CD4-positive, CD25-positive, alpha-beta regulatory T cell (primary cell): ENCODE measurements at regions not wholly inside any gene's neighbourhood (a gene's known extent, or its start where the extent isn't known, plus 50 kb on each side); places are given as distances from the start of the nearest gene placed in this dataset.

ENCODE experiments used
- ATAC-seq, 2 donors: fragments of 150-1000 bp; cut with Tn5 transposase; one replicate each; pipeline ENCODE4 v1.10.0; 2021; ENCODE audit warnings: low read depth in 2 of 2, moderate number of reproducible peaks in 2 of 2, moderate library complexity in 1 of 2
- DNase-seq, 3 donors: peaks; one replicate each; pipeline versions ENCODE4 v3.0.0 to v3.0.0-alpha.2; 2012 to 2022; ENCODE audit warnings: mixed read lengths in 1 of 3
- H3K27ac ChIP-seq: one replicate; pipeline ENCODE4 v1.7.0; 2013; ENCODE audit warnings: mild to moderate bottlenecking, low read length; ENCODE audit not compliant: insufficient read depth, poor library complexity, severe bottlenecking
- H3K27me3 ChIP-seq: one replicate; pipeline ENCODE4 v1.7.0; 2013; ENCODE audit warnings: low read length; ENCODE audit not compliant: control insufficient read depth, insufficient read depth
- H3K36me3 ChIP-seq: one replicate; pipeline ENCODE4 v1.7.0; 2013; ENCODE audit warnings: mild to moderate bottlenecking, low read length, moderate library complexity; ENCODE audit not compliant: control insufficient read depth, insufficient read depth
- H3K4me1 ChIP-seq: 2 replicates; pipeline ENCODE4 v1.7.0; 2013; ENCODE audit warnings: mild to moderate bottlenecking, low read length; ENCODE audit not compliant: insufficient read depth, control insufficient read depth, poor library complexity, severe bottlenecking
- H3K4me3 ChIP-seq: one replicate; pipeline ENCODE4 v1.7.0; 2013; ENCODE audit warnings: low read depth, mild to moderate bottlenecking, low read length, moderate library complexity
- H3K9me3 ChIP-seq, 2 experiments: 1 replicate in 1 of 2; 2 replicates in 1 of 2; pipeline ENCODE4 v1.7.0; 2013; ENCODE audit warnings: low read length in 2 of 2, mild to moderate bottlenecking in 1 of 2, moderate library complexity in 1 of 2; ENCODE audit not compliant: control insufficient read depth in 2 of 2
- H3K27ac Mint-ChIP-seq, 3 donors: one replicate each; pipeline ENCODE4 v1.8.0; 2020 to 2022; ENCODE audit warnings: mild to moderate bottlenecking in 3 of 3, mixed read lengths in 3 of 3, moderate library complexity in 2 of 3
- H3K27me3 Mint-ChIP-seq: one replicate; pipeline ENCODE4 v1.8.0; 2022; ENCODE audit warnings: mild to moderate bottlenecking, mixed read lengths
- H3K36me3 Mint-ChIP-seq: one replicate; pipeline ENCODE4 v1.8.0; 2020; ENCODE audit warnings: mixed read lengths
- H3K4me1 Mint-ChIP-seq, 4 donors: one replicate each; pipeline ENCODE4 v1.8.0; 2020 to 2022; ENCODE audit warnings: mixed read lengths in 4 of 4, mild to moderate bottlenecking in 1 of 4
- H3K4me3 Mint-ChIP-seq, 4 donors: one replicate each; pipeline ENCODE4 v1.8.0; 2020 to 2022; ENCODE audit warnings: mild to moderate bottlenecking in 4 of 4, mixed read lengths in 4 of 4, moderate library complexity in 3 of 4
- H3K9me3 Mint-ChIP-seq, 7 donors: one replicate each; pipeline ENCODE4 v1.8.0; 2020 to 2022; ENCODE audit warnings: mixed read lengths in 7 of 7, mild to moderate bottlenecking in 3 of 7, moderate library complexity in 2 of 7

GRCh38 chr2:180705551-180705950, 274.9 kb upstream of the UBE2E3 start:
- DNase-seq: no peak
- Mint-ChIP-seq H3K4me3 (no peak overlapping the region), H3K4me1 (no peaks in the 10 kb centered on the region), H3K36me3 (no peaks in the 10 kb centered on the region), H3K9me3 (peaks cover 0 to 3% (median 0%) of the 10 kb centered on the region in 7 donors), H3K27me3 (no peaks in the 10 kb centered on the region), H3K27ac (no peak overlapping the region)
- no peak for ATAC-seq
- no peaks in the 10 kb centered on the region for H3K27me3 ChIP-seq
- no peaks in the 10 kb centered on the region for H3K9me3 ChIP-seq
- no peak overlapping the region for H3K4me3 ChIP-seq
- H3K36me3 ChIP-seq: no peaks in the 10 kb centered on the region
- no peaks in the 10 kb centered on the region for H3K4me1 ChIP-seq
- H3K27ac ChIP-seq: no peak overlapping the region

- Mint-ChIP-seq H3K4me3 (no peak overlapping the region), H3K4me1 (no peaks in the 10 kb centered on the region), H3K36me3 (no peaks in the 10 kb centered on the region), H3K27ac (no peak overlapping the region), H3K27me3 (no peaks in the 10 kb centered on the region), H3K9me3 (peaks cover 0 to 3% (median 0%) of the 10 kb centered on the region in 7 donors)
- DNase-seq (no peak), ATAC-seq (no peak)
- Histone ChIP-seq H3K4me1 (no peaks in the 10 kb centered on the region), H3K9me3 (no peaks in the 10 kb centered on the region), H3K27ac (no peak overlapping the region), H3K27me3 (no peaks in the 10 kb centered on the region), H3K4me3 (no peak overlapping the region), H3K36me3 (no peaks in the 10 kb centered on the region)
These were observed 275.3 kb upstream of the UBE2E3 start for GRCh38 chr2:180705122-180705521.

- no peak overlapping the region for H3K4me3 Mint-ChIP-seq
- Histone ChIP-seq H3K9me3 (no peaks in the 10 kb centered on the region), H3K4me3 (no peak overlapping the region), H3K4me1 (no peaks in the 10 kb centered on the region), H3K27me3 (no peaks in the 10 kb centered on the region), H3K36me3 (no peaks in the 10 kb centered on the region), H3K27ac (no peak overlapping the region)
- no peaks in the 10 kb centered on the region for H3K9me3 Mint-ChIP-seq
- no peaks in the 10 kb centered on the region for H3K36me3 Mint-ChIP-seq
- H3K27me3 Mint-ChIP-seq: no peaks in the 10 kb centered on the region
- ATAC-seq: peak in 1 of 2 donors; percentile 12
- DNase-seq: no peak
- H3K4me1 Mint-ChIP-seq: no peaks in the 10 kb centered on the region
- no peak overlapping the region for H3K27ac Mint-ChIP-seq
These were observed 280.6 kb upstream of the UBE2E3 start for GRCh38 chr2:180699657-180700361.

GRCh38 chr2:180698668-180699067, 281.7 kb upstream of the UBE2E3 start:
- H3K4me3 ChIP-seq: no peak overlapping the region
- DNase-seq (no peak), ATAC-seq (peak in 1 of 2 donors; percentile 31)
- H3K4me1 ChIP-seq: no peaks in the 10 kb centered on the region
- Mint-ChIP-seq H3K9me3 (no peaks in the 10 kb centered on the region), H3K4me3 (no peak overlapping the region), H3K27me3 (no peaks in the 10 kb centered on the region), H3K4me1 (no peaks in the 10 kb centered on the region), H3K36me3 (no peaks in the 10 kb centered on the region), H3K27ac (no peak overlapping the region)
- H3K27me3 ChIP-seq: no peaks in the 10 kb centered on the region
- H3K36me3 ChIP-seq: no peaks in the 10 kb centered on the region
- H3K9me3 ChIP-seq: no peaks in the 10 kb centered on the region
- no peak overlapping the region for H3K27ac ChIP-seq

- Mint-ChIP-seq H3K4me1 (no peaks in the 10 kb centered on the region), H3K9me3 (no peaks in the 10 kb centered on the region), H3K4me3 (no peak overlapping the region)
These were observed 284.6 kb upstream of the UBE2E3 start for GRCh38 chr2:180695586-180696401.

GRCh38 chr2:180694445-180695421, 285.7 kb upstream of the UBE2E3 start:
- Histone ChIP-seq H3K9me3 (no peaks in the 10 kb centered on the region), H3K4me1 (no peaks in the 10 kb centered on the region), H3K27me3 (no peaks in the 10 kb centered on the region), H3K4me3 (no peak overlapping the region), H3K27ac (no peak overlapping the region), H3K36me3 (no peaks in the 10 kb centered on the region)
- Mint-ChIP-seq H3K4me1 (no peaks in the 10 kb centered on the region), H3K4me3 (no peak overlapping the region), H3K9me3 (no peaks in the 10 kb centered on the region), H3K27ac (no peak overlapping the region), H3K36me3 (no peaks in the 10 kb centered on the region), H3K27me3 (no peaks in the 10 kb centered on the region)
- no peak for ATAC-seq
- no peak for DNase-seq

More at GRCh38 chr2:180695586-180696401, 284.6 kb upstream of the UBE2E3 start:
- no peaks in the 10 kb centered on the region for H3K9me3 ChIP-seq
- H3K36me3 ChIP-seq: no peaks in the 10 kb centered on the region
- ATAC-seq (no peak), DNase-seq (no peak)
- H3K27ac ChIP-seq: no peak overlapping the region
- H3K27me3 ChIP-seq: no peaks in the 10 kb centered on the region
- no peaks in the 10 kb centered on the region for H3K36me3 Mint-ChIP-seq
- no peak overlapping the region for H3K27ac Mint-ChIP-seq
- H3K27me3 Mint-ChIP-seq: no peaks in the 10 kb centered on the region
- H3K4me1 ChIP-seq: no peaks in the 10 kb centered on the region
- no peak overlapping the region for H3K4me3 ChIP-seq

- H3K36me3 Mint-ChIP-seq: no peaks in the 10 kb centered on the region
- no peak overlapping the region for H3K4me3 Mint-ChIP-seq
- ATAC-seq: no peak
- no peaks in the 10 kb centered on the region for H3K27me3 ChIP-seq
- no peaks in the 10 kb centered on the region for H3K4me1 ChIP-seq
- no peaks in the 10 kb centered on the region for H3K9me3 ChIP-seq
- H3K4me1 Mint-ChIP-seq: no peaks in the 10 kb centered on the region
- H3K27ac Mint-ChIP-seq: no peak overlapping the region
- H3K36me3 ChIP-seq: no peaks in the 10 kb centered on the region
- no peak overlapping the region for H3K4me3 ChIP-seq
- no peak for DNase-seq
- H3K27me3 Mint-ChIP-seq: no peaks in the 10 kb centered on the region
- H3K27ac ChIP-seq: no peak overlapping the region
- H3K9me3 Mint-ChIP-seq: no peaks in the 10 kb centered on the region
These were observed 288.1 kb upstream of the UBE2E3 start for GRCh38 chr2:180692322-180692721.
